ENCODE measurements at regions not wholly inside any gene's neighbourhood (a gene's known extent, or its start where the extent isn't known, plus 50 kb on each side); places are given as distances from the start of the nearest gene placed in this dataset.

- no peak for DNase-seq (ENCODE audit: extremely low read depth, low read depth)
- TF ChIP-seq CTCF (IDR thresholded peaks at IDR 0.05; ENCODE audit: low read depth, low read length, missing control alignments), result no peak
- no peak overlapping the region for H3K4me3 ChIP-seq (replicated peaks; ENCODE audit: low read depth, low read length)
Measured at GRCh38 chr2:64846177-64846576, 143.0 kb upstream of the SLC1A4 start.

- DNase-seq (ENCODE audit: extremely low read depth, low read depth), result no peak
- H3K4me3 ChIP-seq (replicated peaks; ENCODE audit: low read depth, low read length), result no peak overlapping the region
- no peak for TF ChIP-seq CTCF (IDR thresholded peaks at IDR 0.05; ENCODE audit: low read depth, low read length, missing control alignments)
Measured at GRCh38 chr2:64847930-64848329, 141.3 kb upstream of the SLC1A4 start.

- H3K4me3 ChIP-seq (replicated peaks; ENCODE audit: low read depth, low read length), result no peak overlapping the region
- DNase-seq (ENCODE audit: extremely low read depth, low read depth), result no peak
- TF ChIP-seq CTCF (IDR thresholded peaks at IDR 0.05; ENCODE audit: low read depth, low read length, missing control alignments), result no peak
Measured at GRCh38 chr2:64848363-64848762, 140.8 kb upstream of the SLC1A4 start.

- TF ChIP-seq CTCF (IDR thresholded peaks at IDR 0.05; ENCODE audit: low read depth, low read length, missing control alignments), result no peak
- DNase-seq (ENCODE audit: extremely low read depth, low read depth), result no peak
- no peak overlapping the region for H3K4me3 ChIP-seq (replicated peaks; ENCODE audit: low read depth, low read length)
Measured at GRCh38 chr2:64848945-64849344, 140.3 kb upstream of the SLC1A4 start.

GRCh38 chr2:64850642-64851041, 138.6 kb upstream of the SLC1A4 start:
- no peak overlapping the region for H3K4me3 ChIP-seq (replicated peaks; ENCODE audit: low read depth, low read length)
- no peak for DNase-seq (ENCODE audit: extremely low read depth, low read depth)
- TF ChIP-seq CTCF (IDR thresholded peaks at IDR 0.05; ENCODE audit: low read depth, low read length, missing control alignments), result no peak

- no peak overlapping the region for H3K4me3 ChIP-seq (replicated peaks; ENCODE audit: low read depth, low read length)
- no peak for TF ChIP-seq CTCF (IDR thresholded peaks at IDR 0.05; ENCODE audit: low read depth, low read length, missing control alignments)
- no peak for DNase-seq (ENCODE audit: extremely low read depth, low read depth)
Measured at GRCh38 chr2:64852771-64853241, 136.4 kb upstream of the SLC1A4 start.

- no peak for TF ChIP-seq CTCF (IDR thresholded peaks at IDR 0.05; ENCODE audit: low read depth, low read length, missing control alignments)
- DNase-seq (ENCODE audit: extremely low read depth, low read depth), result no peak
- H3K4me3 ChIP-seq (replicated peaks; ENCODE audit: low read depth, low read length), result no peak overlapping the region
Measured at GRCh38 chr2:64853306-64853705, 135.9 kb upstream of the SLC1A4 start.

Measured in HFF-Myc (cell line).